NT2/D1 (cell line): ENCODE measurements at regions not wholly inside any gene's neighbourhood (a gene's known extent, or its start where the extent isn't known, plus 50 kb on each side); places are given as distances from the start of the nearest gene placed in this dataset.

Source experiments
- SUZ12 ChIP-seq: IDR thresholded peaks from 2 replicates; pipeline ENCODE4 v1.6.1; 2011; ENCODE audit not compliant: insufficient read length, insufficient read depth; ENCODE audit errors: extremely low read depth
- YY1 ChIP-seq: IDR thresholded peaks from 2 replicates; pipeline ENCODE4 v1.6.1; 2011; ENCODE audit not compliant: insufficient read length, insufficient read depth
- ZNF274 ChIP-seq: IDR thresholded peaks from 2 replicates; pipeline ENCODE4 v1.6.1; 2011; ENCODE audit warnings: mild to moderate bottlenecking, low read depth, low read length

GRCh38 chr6:119542037-119542436, 192.5 kb upstream of the MAN1A1 start:
- no peak for TF ChIP-seq YY1
- TF ChIP-seq ZNF274, result no peak
- no peak for TF ChIP-seq SUZ12
